ENCODE measurements at regions not wholly inside any gene's neighbourhood (a gene's known extent, or its start where the extent isn't known, plus 50 kb on each side); places are given as distances from the start of the nearest gene placed in this dataset.

DNA sequence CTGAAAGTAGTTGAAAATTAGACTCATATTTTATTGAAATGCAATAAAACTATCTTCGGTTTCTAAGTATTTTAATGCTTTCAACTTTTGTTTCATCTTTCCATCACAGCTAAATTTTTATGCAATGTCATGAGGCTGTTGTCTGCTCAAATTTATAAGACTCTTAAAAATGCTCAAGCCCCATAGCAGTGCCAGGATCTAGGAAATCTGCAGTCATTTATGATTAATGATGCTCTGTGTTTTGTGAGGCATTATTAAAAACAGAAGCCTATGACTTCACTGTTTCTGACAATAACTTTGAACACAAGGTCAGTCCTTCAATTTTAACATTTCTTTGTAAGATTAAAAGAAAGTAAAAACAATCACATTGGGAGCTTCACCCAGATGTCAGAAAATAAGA, 112.5 kb downstream of the ALX1 start:
- H3K36me3 ChIP-seq (ENCODE audit: control insufficient read depth, low read depth, low read length), result no peaks in the 10 kb centered on the region
- no peak overlapping the region for H3K9ac ChIP-seq (ENCODE audit: low read length)
- H3K9me3 ChIP-seq (ENCODE audit: control insufficient read depth, low read depth, low read length), result no peaks in the 10 kb centered on the region
- H3K4me3 ChIP-seq (ENCODE audit: low read length), result no peak overlapping the region
- no peaks in the 10 kb centered on the region for H3K4me1 ChIP-seq (ENCODE audit: control insufficient read depth, low read depth, low read length)
- H3K27ac ChIP-seq (ENCODE audit: low read length), result no peak overlapping the region
- no peaks in the 10 kb centered on the region for H3K27me3 ChIP-seq (ENCODE audit: control insufficient read depth, insufficient read depth, low read length)

DNA sequence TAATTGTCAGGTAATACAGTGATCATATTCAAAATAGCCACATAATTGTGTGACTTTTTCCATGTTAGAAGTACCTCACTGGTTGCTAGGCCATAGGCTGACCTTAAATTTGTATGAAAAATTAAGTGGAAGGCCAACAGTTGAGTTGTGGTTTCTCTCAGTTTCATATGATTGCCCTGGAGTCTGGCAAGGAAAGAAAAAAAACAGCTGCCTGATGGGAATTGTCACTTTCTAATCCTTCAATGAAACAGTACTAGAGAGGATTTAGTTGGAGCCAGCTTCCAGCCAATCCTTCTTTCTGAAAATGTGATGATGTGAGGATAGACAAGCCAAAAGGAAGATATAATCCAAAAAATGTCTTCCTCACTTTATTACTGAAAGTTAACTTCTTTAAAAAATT, 113.6 kb downstream of the ALX1 start:
- Histone ChIP-seq H3K4me3 (ENCODE audit: low read length) (no peak overlapping the region), H3K27me3 (ENCODE audit: control insufficient read depth, insufficient read depth, low read length) (no peaks in the 10 kb centered on the region), H3K4me1 (ENCODE audit: control insufficient read depth, low read depth, low read length) (no peaks in the 10 kb centered on the region), H3K9ac (ENCODE audit: low read length) (no peak overlapping the region), H3K36me3 (ENCODE audit: control insufficient read depth, low read depth, low read length) (no peaks in the 10 kb centered on the region), H3K9me3 (ENCODE audit: control insufficient read depth, low read depth, low read length) (no peaks in the 10 kb centered on the region), H3K27ac (ENCODE audit: low read length) (no peak overlapping the region)

DNA sequence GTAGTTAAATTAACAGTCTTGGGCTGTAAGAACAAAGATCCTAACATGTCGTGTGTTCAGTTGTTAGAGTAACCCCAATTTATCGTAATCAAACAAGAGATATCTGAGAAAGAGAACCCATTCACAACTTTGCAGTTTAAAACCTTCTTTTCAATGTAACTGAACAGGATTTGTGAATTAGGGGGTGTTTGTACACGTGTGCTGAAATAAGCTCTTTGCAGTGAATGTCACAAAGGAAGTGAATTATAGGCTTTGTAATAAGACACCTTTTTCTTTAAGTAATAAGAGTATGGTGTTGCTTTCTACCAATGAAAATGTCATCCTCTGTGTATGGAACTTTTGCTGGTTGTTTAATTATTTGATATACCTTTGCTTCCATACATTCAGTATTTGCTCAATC, 114.0 kb downstream of the ALX1 start:
- Histone ChIP-seq H3K9me3 (ENCODE audit: control insufficient read depth, low read depth, low read length) (no peaks in the 10 kb centered on the region), H3K27me3 (ENCODE audit: control insufficient read depth, insufficient read depth, low read length) (no peaks in the 10 kb centered on the region), H3K4me3 (ENCODE audit: low read length) (no peak overlapping the region), H3K4me1 (ENCODE audit: control insufficient read depth, low read depth, low read length) (no peaks in the 10 kb centered on the region), H3K36me3 (ENCODE audit: control insufficient read depth, low read depth, low read length) (no peaks in the 10 kb centered on the region), H3K9ac (ENCODE audit: low read length) (no peak overlapping the region), H3K27ac (ENCODE audit: low read length) (no peak overlapping the region)

DNA sequence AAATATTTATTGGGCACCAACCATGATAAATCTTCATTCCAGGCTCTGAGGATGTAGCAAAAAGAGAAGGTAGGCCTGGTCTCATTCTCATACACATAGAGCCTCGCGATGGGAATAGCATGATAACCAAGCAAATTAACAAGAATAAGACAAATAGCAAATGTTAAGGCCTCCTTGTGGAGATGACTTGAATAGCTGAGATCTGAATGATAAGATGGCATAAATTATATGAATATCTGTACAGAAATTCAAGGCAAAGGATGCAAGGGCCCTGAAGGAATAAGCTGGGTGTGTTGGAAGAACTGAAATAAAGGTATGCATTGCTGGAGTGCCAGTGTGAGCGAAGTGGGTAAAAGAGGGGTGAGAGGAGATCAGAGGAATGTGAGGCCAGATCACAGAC, 114.8 kb downstream of the ALX1 start:
- no peaks in the 10 kb centered on the region for H3K27me3 ChIP-seq (ENCODE audit: control insufficient read depth, insufficient read depth, low read length)
- H3K4me1 ChIP-seq (ENCODE audit: control insufficient read depth, low read depth, low read length), result no peaks in the 10 kb centered on the region
- no peaks in the 10 kb centered on the region for H3K36me3 ChIP-seq (ENCODE audit: control insufficient read depth, low read depth, low read length)

DNA sequence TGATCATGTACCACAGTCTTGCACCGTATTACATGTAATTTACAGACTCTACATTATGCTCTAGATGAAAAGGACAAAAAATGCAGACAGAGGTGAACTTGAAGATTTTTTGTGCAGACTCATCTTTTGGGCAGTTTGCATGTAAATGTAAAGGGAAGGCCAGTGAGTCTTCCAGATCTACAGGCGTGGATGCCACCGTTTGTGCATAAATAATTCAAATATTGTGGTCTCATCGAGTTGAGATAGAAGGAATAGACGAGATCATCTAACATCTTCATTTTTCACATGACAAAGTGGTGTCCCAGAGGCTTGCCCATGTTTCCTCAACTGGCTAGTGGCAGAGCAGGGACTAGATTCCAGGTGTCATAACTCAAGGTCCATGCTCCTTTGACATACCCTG, 125.2 kb downstream of the ALX1 start:
- Histone ChIP-seq H3K4me3 (ENCODE audit: low read length) (no peak overlapping the region), H3K9me3 (ENCODE audit: control insufficient read depth, low read depth, low read length) (no peaks in the 10 kb centered on the region), H3K4me1 (ENCODE audit: control insufficient read depth, low read depth, low read length) (peaks cover 7% of the 10 kb centered on the region), H3K27me3 (ENCODE audit: control insufficient read depth, insufficient read depth, low read length) (no peaks in the 10 kb centered on the region), H3K36me3 (ENCODE audit: control insufficient read depth, low read depth, low read length) (no peaks in the 10 kb centered on the region), H3K27ac (ENCODE audit: low read length) (no peak overlapping the region), H3K9ac (ENCODE audit: low read length) (no peak overlapping the region)

More for the DNA sequence above, 114.8 kb downstream of the ALX1 start:
- no peak overlapping the region for H3K27ac ChIP-seq (ENCODE audit: low read length)
- no peak overlapping the region for H3K9ac ChIP-seq (ENCODE audit: low read length)
- H3K4me3 ChIP-seq (ENCODE audit: low read length), result no peak overlapping the region
- H3K9me3 ChIP-seq (ENCODE audit: control insufficient read depth, low read depth, low read length), result no peaks in the 10 kb centered on the region

DNA sequence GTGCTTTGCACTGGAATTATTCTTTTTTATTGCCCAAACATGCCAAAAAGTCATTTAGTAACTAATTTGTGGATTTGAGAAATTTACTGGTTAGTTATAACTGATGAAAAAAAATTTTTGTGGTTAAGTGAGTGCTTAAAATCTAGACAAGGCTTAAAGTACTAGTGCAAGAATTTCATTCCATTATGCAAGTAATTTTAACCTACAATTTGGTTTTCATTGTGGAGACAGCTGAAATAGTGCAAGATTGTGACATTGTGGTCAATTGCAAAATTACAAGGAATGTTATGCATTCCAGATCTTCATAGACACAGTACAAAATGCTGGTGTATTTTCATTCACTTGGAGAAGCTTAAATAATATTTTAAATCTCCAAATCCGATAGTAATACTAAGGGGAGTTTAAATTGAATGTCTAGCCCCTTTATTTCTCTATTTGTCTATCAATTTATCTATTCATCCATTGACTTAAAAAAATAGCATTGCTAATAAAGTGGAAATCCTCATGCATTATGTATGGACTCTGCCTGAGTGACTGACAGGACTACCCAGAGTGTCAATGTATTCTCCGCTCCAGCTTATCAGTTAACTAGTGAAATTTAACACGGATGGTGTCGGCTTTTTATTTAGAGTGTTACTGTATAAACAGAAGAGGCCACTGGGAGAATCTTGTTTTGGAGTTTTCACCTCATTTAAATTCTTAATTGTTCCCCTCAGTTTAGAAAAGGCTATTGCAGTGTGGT, 125.9 kb downstream of the ALX1 start:
- no peaks in the 10 kb centered on the region for H3K27me3 ChIP-seq (ENCODE audit: control insufficient read depth, insufficient read depth, low read length)
- no peak overlapping the region for H3K9ac ChIP-seq (ENCODE audit: low read length)
- no peak overlapping the region for H3K27ac ChIP-seq (ENCODE audit: low read length)
- H3K4me1 ChIP-seq (ENCODE audit: control insufficient read depth, low read depth, low read length), result peaks cover 7% of the 10 kb centered on the region
- no peaks in the 10 kb centered on the region for H3K9me3 ChIP-seq (ENCODE audit: control insufficient read depth, low read depth, low read length)
- no peaks in the 10 kb centered on the region for H3K36me3 ChIP-seq (ENCODE audit: control insufficient read depth, low read depth, low read length)
- no peak overlapping the region for H3K4me3 ChIP-seq (ENCODE audit: low read length)

DNA sequence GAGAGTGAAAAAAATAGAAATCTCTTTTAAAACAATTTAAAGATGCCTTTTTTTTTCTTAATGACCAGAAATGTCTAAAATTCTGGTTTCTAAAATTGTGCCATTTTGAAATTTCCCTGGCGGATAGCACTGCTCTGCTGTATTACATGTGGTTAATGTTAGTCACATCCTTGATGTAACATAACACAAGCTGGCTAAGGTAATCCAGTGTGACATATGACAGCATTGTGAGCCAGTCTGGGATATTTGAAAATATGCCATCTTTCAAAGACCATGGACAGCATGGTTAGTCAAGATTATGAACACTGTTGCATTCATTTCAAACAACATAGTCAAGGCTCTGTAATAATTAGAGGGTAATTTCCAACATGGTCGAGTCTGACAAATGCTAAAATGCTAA, 133.2 kb downstream of the ALX1 start:
- H3K27me3 ChIP-seq (ENCODE audit: control insufficient read depth, insufficient read depth, low read length), result no peaks in the 10 kb centered on the region
- H3K4me3 ChIP-seq (ENCODE audit: low read length), result no peak overlapping the region
- H3K4me1 ChIP-seq (ENCODE audit: control insufficient read depth, low read depth, low read length), result no peaks in the 10 kb centered on the region
- H3K9me3 ChIP-seq (ENCODE audit: control insufficient read depth, low read depth, low read length), result no peaks in the 10 kb centered on the region
- H3K27ac ChIP-seq (ENCODE audit: low read length), result no peak overlapping the region
- no peak overlapping the region for H3K9ac ChIP-seq (ENCODE audit: low read length)
- H3K36me3 ChIP-seq (ENCODE audit: control insufficient read depth, low read depth, low read length), result no peaks in the 10 kb centered on the region

DNA sequence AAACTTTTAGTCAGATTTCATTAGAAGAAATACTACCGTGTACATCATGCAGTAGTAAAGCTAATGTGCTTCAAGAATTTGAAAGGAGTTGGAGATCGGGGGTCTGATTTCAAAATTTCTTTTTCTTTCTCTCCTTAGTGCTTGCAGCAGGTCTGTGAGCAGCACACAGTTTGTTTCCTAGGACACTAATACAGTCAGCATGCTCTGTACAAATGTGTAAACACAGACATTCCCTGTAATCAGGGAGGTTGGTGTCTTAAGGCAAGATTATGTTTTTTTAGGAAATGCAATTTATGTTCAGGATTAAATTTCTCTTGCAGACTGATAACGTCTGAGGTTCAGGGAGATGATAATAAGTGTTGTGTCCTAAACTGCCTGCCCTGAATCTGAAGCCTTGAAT, 142.7 kb downstream of the ALX1 start:
- Histone ChIP-seq H3K4me1 (ENCODE audit: control insufficient read depth, low read depth, low read length) (no peaks in the 10 kb centered on the region), H3K27me3 (ENCODE audit: control insufficient read depth, insufficient read depth, low read length) (no peaks in the 10 kb centered on the region), H3K9me3 (ENCODE audit: control insufficient read depth, low read depth, low read length) (no peaks in the 10 kb centered on the region), H3K4me3 (ENCODE audit: low read length) (no peak overlapping the region), H3K36me3 (ENCODE audit: control insufficient read depth, low read depth, low read length) (no peaks in the 10 kb centered on the region), H3K27ac (ENCODE audit: low read length) (no peak overlapping the region), H3K9ac (ENCODE audit: low read length) (no peak overlapping the region)

DNA sequence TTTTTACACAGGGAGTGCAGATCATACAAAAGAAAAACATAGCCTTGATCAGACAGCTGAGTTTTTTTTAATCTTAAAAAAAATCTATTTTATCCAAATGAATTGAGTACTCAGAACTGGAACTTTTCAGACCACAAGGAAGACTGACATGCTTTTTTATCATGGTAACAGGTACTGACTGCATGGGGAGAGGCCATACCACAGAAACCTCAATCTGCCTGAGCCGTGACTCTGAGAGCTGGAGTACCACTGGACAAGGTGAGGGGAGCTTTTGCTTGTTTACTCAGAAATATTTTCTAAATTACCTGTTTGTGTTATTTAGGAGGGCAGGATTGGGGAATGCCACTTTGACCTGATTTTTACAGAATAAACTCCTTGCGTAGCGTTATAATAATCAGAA, 143.9 kb downstream of the ALX1 start:
- Histone ChIP-seq H3K9ac (ENCODE audit: low read length) (no peak overlapping the region), H3K36me3 (ENCODE audit: control insufficient read depth, low read depth, low read length) (no peaks in the 10 kb centered on the region), H3K9me3 (ENCODE audit: control insufficient read depth, low read depth, low read length) (no peaks in the 10 kb centered on the region), H3K4me3 (ENCODE audit: low read length) (no peak overlapping the region), H3K27ac (ENCODE audit: low read length) (no peak overlapping the region), H3K4me1 (ENCODE audit: control insufficient read depth, low read depth, low read length) (no peaks in the 10 kb centered on the region), H3K27me3 (ENCODE audit: control insufficient read depth, insufficient read depth, low read length) (no peaks in the 10 kb centered on the region)

DNA sequence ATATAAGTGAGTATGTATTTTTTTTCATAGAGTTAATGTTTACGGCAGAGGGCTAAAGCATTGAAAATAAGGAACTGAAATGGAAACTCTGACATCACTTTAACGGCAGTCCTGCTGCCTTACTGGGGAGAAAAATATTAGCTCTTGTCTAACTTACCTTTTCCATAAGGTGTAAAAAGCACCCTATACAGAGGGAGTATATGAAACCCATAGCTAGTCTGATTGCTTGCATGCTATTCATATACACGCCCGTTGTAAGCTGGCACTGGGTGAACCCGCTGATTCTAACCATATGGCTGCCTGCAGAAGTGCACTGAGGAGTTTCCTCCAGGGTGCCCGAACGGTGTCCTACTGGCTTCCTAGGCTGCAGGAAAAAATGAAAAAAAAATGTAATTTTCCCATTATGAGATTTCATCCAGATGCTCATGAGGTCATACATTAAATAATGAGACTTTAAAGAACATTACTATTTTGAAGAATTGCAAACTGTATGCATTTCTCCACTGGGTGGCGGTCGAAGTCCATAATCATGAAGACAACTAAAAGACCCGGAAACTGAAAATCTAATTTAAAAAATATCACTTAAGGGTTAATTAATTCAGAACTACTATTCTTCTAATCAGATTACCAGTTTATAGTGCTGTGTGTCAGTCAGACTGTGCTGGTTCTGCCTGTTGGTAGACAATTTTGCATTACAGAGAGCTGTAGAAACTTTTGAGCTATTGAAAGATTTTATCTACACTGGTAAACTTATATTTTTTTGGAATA, 144.7 kb downstream of the ALX1 start:
- Histone ChIP-seq H3K4me1 (ENCODE audit: control insufficient read depth, low read depth, low read length) (no peaks in the 10 kb centered on the region), H3K9me3 (ENCODE audit: control insufficient read depth, low read depth, low read length) (no peaks in the 10 kb centered on the region), H3K36me3 (ENCODE audit: control insufficient read depth, low read depth, low read length) (no peaks in the 10 kb centered on the region), H3K27me3 (ENCODE audit: control insufficient read depth, insufficient read depth, low read length) (no peaks in the 10 kb centered on the region), H3K4me3 (ENCODE audit: low read length) (no peak overlapping the region), H3K27ac (ENCODE audit: low read length) (no peak overlapping the region), H3K9ac (ENCODE audit: low read length) (no peak overlapping the region)

DNA sequence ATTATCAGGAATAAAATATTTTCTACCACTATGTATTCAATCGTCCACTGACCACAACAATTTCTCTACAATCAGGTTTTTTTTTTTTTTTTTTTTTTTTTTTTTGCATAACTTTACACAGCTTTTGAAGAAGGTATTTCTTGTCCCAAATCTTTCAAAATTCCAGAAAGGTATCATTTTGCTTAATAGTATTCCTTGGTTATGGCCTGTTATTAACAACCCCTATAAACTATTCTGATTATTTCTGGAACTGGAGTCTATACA, 145.3 kb downstream of the ALX1 start:
- Histone ChIP-seq H3K4me1 (ENCODE audit: control insufficient read depth, low read depth, low read length) (no peaks in the 10 kb centered on the region), H3K27ac (ENCODE audit: low read length) (no peak overlapping the region), H3K9me3 (ENCODE audit: control insufficient read depth, low read depth, low read length) (no peaks in the 10 kb centered on the region), H3K27me3 (ENCODE audit: control insufficient read depth, insufficient read depth, low read length) (no peaks in the 10 kb centered on the region), H3K36me3 (ENCODE audit: control insufficient read depth, low read depth, low read length) (no peaks in the 10 kb centered on the region), H3K9ac (ENCODE audit: low read length) (no peak overlapping the region), H3K4me3 (ENCODE audit: low read length) (no peak overlapping the region)

DNA sequence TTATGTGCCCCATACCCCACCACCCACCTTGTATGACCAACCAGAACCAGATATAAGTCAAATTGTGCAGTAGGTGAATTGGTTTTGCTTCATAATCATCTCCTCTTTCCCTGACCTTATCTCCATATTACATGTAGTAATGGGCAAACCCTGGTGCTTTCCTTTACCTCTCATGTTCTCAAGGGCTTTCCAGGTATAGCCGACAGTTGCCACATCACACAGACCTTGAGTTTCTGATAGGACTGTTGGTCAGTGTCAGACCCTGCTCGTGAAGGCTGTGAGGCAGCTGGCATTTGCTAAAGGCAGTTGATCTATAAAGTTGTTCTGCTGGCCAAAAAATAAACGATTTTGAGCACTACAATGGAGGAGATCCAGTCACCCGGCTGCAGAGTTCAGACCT, 145.9 kb downstream of the ALX1 start:
- no peaks in the 10 kb centered on the region for H3K27me3 ChIP-seq (ENCODE audit: control insufficient read depth, insufficient read depth, low read length)
- no peaks in the 10 kb centered on the region for H3K9me3 ChIP-seq (ENCODE audit: control insufficient read depth, low read depth, low read length)
- no peak overlapping the region for H3K27ac ChIP-seq (ENCODE audit: low read length)
- no peak overlapping the region for H3K4me3 ChIP-seq (ENCODE audit: low read length)
- H3K36me3 ChIP-seq (ENCODE audit: control insufficient read depth, low read depth, low read length), result no peaks in the 10 kb centered on the region
- no peak overlapping the region for H3K9ac ChIP-seq (ENCODE audit: low read length)
- no peaks in the 10 kb centered on the region for H3K4me1 ChIP-seq (ENCODE audit: control insufficient read depth, low read depth, low read length)
